H9 (cell line): ENCODE measurements at regions not wholly inside any gene's neighbourhood (a gene's known extent, or its start where the extent isn't known, plus 50 kb on each side); places are given as distances from the start of the nearest gene placed in this dataset.

Experiments
- DNase-seq: peaks from one replicate; pipeline ENCODE4 v3.0.0-alpha.2; 2017
- H2AFZ ChIP-seq: one replicate; pipeline ENCODE4 v1.6.1; 2013; ENCODE audit warnings: mild to moderate bottlenecking, low read length, control low read depth, moderate library complexity
- H2AK5ac ChIP-seq: 2 replicates; pipeline ENCODE4 v1.6.1; 2013; ENCODE audit warnings: low read length, control low read depth, mixed read lengths; ENCODE audit not compliant: insufficient read length
- H2BK120ac ChIP-seq: one replicate; pipeline ENCODE4 v1.6.1; 2013; ENCODE audit warnings: low read depth, mild to moderate bottlenecking, low read length, control low read depth, inconsistent platforms; ENCODE audit not compliant: poor library complexity, severe bottlenecking
- H2BK12ac ChIP-seq: 2 replicates; pipeline ENCODE4 v1.6.1; 2013; ENCODE audit warnings: low read length, control low read depth, mixed read lengths, low read depth; ENCODE audit not compliant: insufficient read length
- H2BK15ac ChIP-seq: 2 replicates; pipeline ENCODE4 v1.6.1; 2013; ENCODE audit warnings: low read depth, low read length, control low read depth
- H2BK20ac ChIP-seq: one replicate; pipeline ENCODE4 v1.6.1; 2013; ENCODE audit warnings: low read depth, mild to moderate bottlenecking, low read length, control low read depth, inconsistent platforms; ENCODE audit not compliant: poor library complexity, severe bottlenecking
- H2BK5ac ChIP-seq: 2 replicates; pipeline ENCODE4 v1.6.1; 2013; ENCODE audit warnings: low read length, control low read depth, mixed read lengths; ENCODE audit not compliant: insufficient read length
- H3K14ac ChIP-seq: 2 replicates; pipeline ENCODE4 v1.6.1; 2013; ENCODE audit warnings: low read length, control low read depth; ENCODE audit not compliant: insufficient read depth
- H3K18ac ChIP-seq: 2 replicates; pipeline ENCODE4 v1.6.1; 2013; ENCODE audit warnings: low read depth, mild to moderate bottlenecking, mixed read lengths, low read length, control low read depth; ENCODE audit not compliant: insufficient read length
- H3K23ac ChIP-seq: 2 replicates; pipeline ENCODE4 v1.6.1; 2013; ENCODE audit warnings: low read length, control low read depth, mixed read lengths, low read depth; ENCODE audit not compliant: insufficient read length
- H3K23me2 ChIP-seq: 2 replicates; pipeline ENCODE4 v1.6.1; 2013; ENCODE audit warnings: low read depth, mild to moderate bottlenecking, mixed read lengths, low read length, control low read depth; ENCODE audit not compliant: insufficient read length, poor library complexity, severe bottlenecking
- H3K27ac ChIP-seq: 2 replicates; pipeline ENCODE4 v1.5.1; 2013; ENCODE audit warnings: low read length, control low read depth, mixed read lengths, low read depth; ENCODE audit not compliant: insufficient read length
- H3K27me3 ChIP-seq: 2 replicates; pipeline ENCODE4 v1.6.1; 2013; ENCODE audit warnings: low read length, control low read depth, inconsistent platforms; ENCODE audit not compliant: insufficient read depth
- H3K4ac ChIP-seq: 2 replicates; pipeline ENCODE4 v1.6.1; 2013; ENCODE audit warnings: low read depth, mild to moderate bottlenecking, control low read depth, inconsistent platforms, low read length, moderate library complexity
- H3K4me1 ChIP-seq: 2 replicates; pipeline ENCODE4 v1.6.1; 2013; ENCODE audit warnings: low read length, control low read depth, inconsistent platforms; ENCODE audit not compliant: insufficient read depth
- H3K4me2 ChIP-seq: 2 replicates; pipeline ENCODE4 v1.6.1; 2013; ENCODE audit warnings: low read length, control low read depth, mixed read lengths; ENCODE audit not compliant: insufficient read length, insufficient read depth
- H3K56ac ChIP-seq: 2 replicates; pipeline ENCODE4 v1.6.1; 2013; ENCODE audit warnings: low read depth, mild to moderate bottlenecking, mixed read lengths, low read length, control low read depth; ENCODE audit not compliant: insufficient read length
- H3K79me1 ChIP-seq: 2 replicates; pipeline ENCODE4 v1.6.1; 2013; ENCODE audit warnings: low read depth, mild to moderate bottlenecking, moderate library complexity, low read length, control low read depth, inconsistent platforms; ENCODE audit not compliant: insufficient read depth, poor library complexity, severe bottlenecking
- H3K79me2 ChIP-seq: 2 replicates; pipeline ENCODE4 v1.6.1; 2013; ENCODE audit warnings: low read length, control low read depth, inconsistent platforms; ENCODE audit not compliant: insufficient read depth
- H3K9ac ChIP-seq: 2 replicates; pipeline ENCODE4 v1.6.1; 2013; ENCODE audit warnings: low read length, control low read depth, mixed read lengths; ENCODE audit not compliant: insufficient read length; ENCODE audit errors: extremely low read depth
- H3K9me3 ChIP-seq: one replicate; pipeline ENCODE4 v1.6.1; 2013; ENCODE audit warnings: low read depth, low read length, inconsistent platforms; ENCODE audit not compliant: control insufficient read depth
- H3T11ph ChIP-seq: one replicate; pipeline ENCODE4 v1.6.1; 2013; ENCODE audit warnings: mild to moderate bottlenecking, low read length, control low read depth, inconsistent platforms
- H4K20me1 ChIP-seq: one replicate; pipeline ENCODE4 v1.6.1; 2013; ENCODE audit not compliant: control insufficient read depth, insufficient read length, insufficient read depth
- H4K5ac ChIP-seq: 2 replicates; pipeline ENCODE4 v1.6.1; 2013; ENCODE audit warnings: low read depth, mild to moderate bottlenecking, mixed read lengths, low read length, control low read depth; ENCODE audit not compliant: insufficient read length
- H4K8ac ChIP-seq: replicated peaks from 2 replicates; pipeline ENCODE4 v1.6.1; 2013; ENCODE audit warnings: low read length, control low read depth, mixed read lengths, low read depth; ENCODE audit not compliant: insufficient read length
- H4K91ac ChIP-seq: 2 replicates; pipeline ENCODE4 v1.6.1; 2013; ENCODE audit warnings: low read depth, mild to moderate bottlenecking, moderate library complexity, mixed read lengths, low read length, control low read depth; ENCODE audit not compliant: insufficient read length
- H3K27ac Mint-ChIP-seq, 3 experiments: 2 replicates in 2 of 3; 3 replicates in 1 of 3; pipeline ENCODE4 v1.8.0; 2020 to 2021; ENCODE audit warnings: mixed read lengths in 3 of 3, mild to moderate bottlenecking in 1 of 3, moderate library complexity in 1 of 3
- H3K27me3 Mint-ChIP-seq: 2 replicates; pipeline ENCODE4 v1.8.0; 2021; ENCODE audit warnings: low read depth, mild to moderate bottlenecking, moderate library complexity, mixed read lengths
- H3K36me3 Mint-ChIP-seq, 3 experiments: 2 replicates in 2 of 3; 3 replicates in 1 of 3; pipeline ENCODE4 v1.8.0; 2020 to 2021; ENCODE audit warnings: low read depth in 3 of 3, mixed read lengths in 3 of 3; ENCODE audit not compliant: insufficient read depth in 1 of 3
- H3K4me1 Mint-ChIP-seq, 2 experiments: 2 replicates each; pipeline ENCODE4 v1.8.0; 2020; ENCODE audit warnings: mixed read lengths in 2 of 2
- H3K4me3 Mint-ChIP-seq, 2 experiments: 2 replicates in 1 of 2; 3 replicates in 1 of 2; pipeline ENCODE4 v1.8.0; 2020 to 2021; ENCODE audit warnings: mild to moderate bottlenecking in 2 of 2, mixed read lengths in 2 of 2, moderate library complexity in 1 of 2
- H3K9me3 Mint-ChIP-seq, 2 experiments: 2 replicates in 1 of 2; 3 replicates in 1 of 2; pipeline ENCODE4 v1.8.0; 2020; ENCODE audit warnings: mild to moderate bottlenecking in 2 of 2, mixed read lengths in 2 of 2, moderate library complexity in 1 of 2
- CTCF ChIP-seq: fragments of 200-600 bp; sonication (generic); conservative IDR thresholded peaks from 3 replicates; pipeline ENCODE4 v1.8.0; 2021; ENCODE audit warnings: antibody characterized with exemption, mild to moderate bottlenecking
- WGBS: extraction: QIAGEN DNeasy Blood & Tissue Kit; methylation state at CpG from one replicate; pipeline ENCODE4 v1.1.7; 2013; ENCODE audit warnings: missing lambda C conversion rate, low lambda C conversion rate, mixed read lengths; ENCODE audit not compliant: insufficient read length; ENCODE audit errors: extremely low coverage; 5-methylcytosine and 5-hydroxymethylcytosine counted together

GRCh38 chr4:176864238-176864637 is 71.5 kb upstream of the VEGFC start:
- H3K79me2 ChIP-seq = no peaks in the 10 kb centered on the region
- H3K56ac ChIP-seq = no peak overlapping the region
- no peak overlapping the region for H3T11ph ChIP-seq
- no peak overlapping the region for H3K4ac ChIP-seq
- Mint-ChIP-seq H3K27me3 (no peaks in the 10 kb centered on the region), H3K36me3 (no peaks in the 10 kb centered on the region), H3K9me3 (no peaks in the 10 kb centered on the region), H3K4me3 (no peak overlapping the region), H3K4me1 (no peaks in the 10 kb centered on the region), H3K27ac (no peak overlapping the region)
- no peaks in the 10 kb centered on the region for H3K4me1 ChIP-seq
- no peak overlapping the region for H2BK5ac ChIP-seq
- no peak for DNase-seq
- no peak overlapping the region for H3K14ac ChIP-seq
- no peak overlapping the region for H4K5ac ChIP-seq
- H2AK5ac ChIP-seq = no peak overlapping the region
- H4K20me1 ChIP-seq = no peaks in the 10 kb centered on the region
- no peak overlapping the region for H3K27ac ChIP-seq
- no peak overlapping the region for H2BK15ac ChIP-seq
- H2BK20ac ChIP-seq = no peak overlapping the region
- H2BK12ac ChIP-seq = no peak overlapping the region
- no peaks in the 10 kb centered on the region for H3K23me2 ChIP-seq
- no peak overlapping the region for H2AFZ ChIP-seq
- no peak overlapping the region for H4K8ac ChIP-seq
- no peak overlapping the region for H4K91ac ChIP-seq
- no peak overlapping the region for H3K4me2 ChIP-seq
- no peaks in the 10 kb centered on the region for H3K27me3 ChIP-seq
- no peaks in the 10 kb centered on the region for H3K9me3 ChIP-seq
- WGBS = no CpG with 5 or more reads among the region's 1 CpG
- H3K79me1 ChIP-seq = no peaks in the 10 kb centered on the region
- no peak overlapping the region for H3K18ac ChIP-seq
- no peak overlapping the region for H2BK120ac ChIP-seq
- H3K9ac ChIP-seq = no peak overlapping the region
- H3K23ac ChIP-seq = no peak overlapping the region
- no peak for TF ChIP-seq CTCF
